Limb (tissue), 2 donors: ENCODE measurements at regions not wholly inside any gene's neighbourhood (a gene's known extent, or its start where the extent isn't known, plus 50 kb on each side); places are given as distances from the start of the nearest gene placed in this dataset.
"Not testable (repeated sequence)": the region's sequence is repeated elsewhere in the genome, so short reads cannot be mapped to it uniquely, and the experiment has no call there.

ENCODE experiments used
- DNase-seq, 2 donors: peaks; one replicate each; pipeline ENCODE4 v3.0.0-alpha.2; 2016; ENCODE audit errors: extremely low spot score in 2 of 2

DNA sequence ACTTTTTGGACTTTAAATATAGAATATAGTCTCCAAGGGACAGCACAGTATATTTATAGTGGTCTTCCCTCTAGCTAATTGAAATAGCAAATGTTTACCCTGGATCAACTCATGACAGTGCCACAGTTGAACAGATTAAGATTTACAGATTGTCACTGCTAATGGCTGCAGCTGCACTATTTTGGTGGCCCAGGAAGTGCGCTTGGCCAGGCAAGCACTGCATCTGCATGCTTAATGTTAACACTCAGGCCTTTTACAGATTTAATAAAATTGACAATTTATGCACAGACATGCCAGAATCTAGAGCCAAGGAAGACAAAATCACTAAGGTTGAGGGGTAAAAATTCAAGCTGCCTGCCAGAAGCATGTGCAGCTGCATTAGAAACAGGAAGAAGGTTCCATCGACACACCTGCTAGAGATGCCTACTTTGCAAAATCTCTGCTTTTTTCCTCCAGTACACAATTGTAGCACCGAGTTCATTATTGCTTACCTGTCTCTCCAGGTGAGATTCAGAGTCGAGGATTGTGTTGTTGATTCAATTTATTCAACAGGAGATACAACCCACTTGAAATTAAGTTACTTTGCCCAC, 1042.3 kb upstream of the NRXN1 start:
- no peak for DNase-seq

DNA sequence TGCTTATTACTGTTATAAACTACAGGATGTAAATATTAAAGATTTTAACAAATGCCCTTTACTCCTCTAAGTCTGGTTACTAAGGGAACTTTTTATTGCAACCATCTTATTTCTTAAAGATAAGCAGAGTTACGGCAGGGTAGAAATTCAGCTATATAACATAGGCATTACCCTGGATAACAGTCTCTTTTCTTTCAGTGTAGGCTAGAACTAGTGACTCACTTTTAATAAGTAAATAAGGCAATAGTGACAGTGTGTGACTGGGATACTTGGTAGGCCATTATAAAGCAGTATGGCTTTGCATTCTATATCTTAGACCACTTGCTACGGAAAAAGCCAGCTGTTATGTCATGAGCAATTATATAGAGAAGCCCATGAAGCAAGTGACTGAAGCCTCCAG, 1041.0 kb upstream of the NRXN1 start:
- DNase-seq, result no peak

- DNase-seq, result no peak
Observed at GRCh38 chr2:52070665-52071064, 1038.7 kb upstream of the NRXN1 start.

DNA sequence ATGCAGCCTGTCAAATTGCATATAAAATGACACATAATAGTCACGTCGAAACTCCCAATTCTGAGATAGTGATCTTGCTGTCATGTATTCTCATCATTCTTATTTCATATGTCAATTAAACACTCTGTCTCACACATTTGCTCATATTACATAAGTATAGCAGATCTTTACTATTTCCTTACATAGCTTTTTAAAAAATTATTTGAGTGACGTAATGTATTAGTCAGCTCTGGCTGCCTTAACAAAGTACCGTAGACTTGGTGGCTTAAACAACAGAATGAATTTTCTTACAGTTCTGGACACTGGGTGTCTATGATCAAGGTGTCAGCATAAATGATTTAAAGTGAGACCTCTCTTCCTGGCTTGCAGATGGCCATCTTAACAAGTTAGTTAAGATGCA, 1032.3 kb upstream of the NRXN1 start:
- DNase-seq, result no peak

DNA sequence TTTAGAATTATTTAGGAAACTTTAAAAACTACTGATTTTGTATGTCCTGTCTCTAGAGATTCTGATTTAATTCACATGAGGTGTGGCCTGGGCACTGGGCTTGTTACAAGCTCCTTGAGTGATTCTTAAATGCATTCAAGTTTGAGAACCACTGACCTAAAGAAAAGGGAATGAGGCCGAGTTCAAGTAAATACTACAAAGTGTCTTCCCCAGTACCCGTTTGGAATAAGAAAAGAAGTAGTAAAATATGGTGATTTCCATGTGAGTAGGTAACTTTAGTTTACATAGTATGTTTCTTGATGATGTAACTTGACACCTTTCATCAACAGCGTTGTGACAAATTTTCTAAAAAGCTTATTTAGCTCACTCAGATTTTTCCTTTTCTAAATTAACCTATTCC, 1022.9 kb upstream of the NRXN1 start:
- no peak for DNase-seq

DNA sequence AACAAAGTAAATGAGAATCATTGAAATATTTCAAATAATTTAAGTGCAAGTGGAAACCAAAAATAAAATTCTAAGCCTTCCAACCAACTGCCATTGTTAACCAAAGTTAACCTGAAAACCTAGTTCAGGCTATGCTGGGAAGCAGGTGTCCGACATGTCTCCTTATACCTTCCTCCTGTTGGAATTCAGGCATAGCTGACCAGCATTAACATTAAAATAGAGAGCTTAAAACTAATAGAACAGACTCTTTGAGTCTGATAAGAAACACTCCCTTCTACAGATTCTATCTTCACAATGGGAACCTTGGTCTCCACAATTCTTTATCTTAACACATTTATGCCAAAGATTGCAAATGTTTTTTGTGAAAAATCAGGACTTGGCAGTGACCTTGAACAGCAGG, 1004.9 kb upstream of the NRXN1 start:
- no peak for DNase-seq

- no peak for DNase-seq
Observed at GRCh38 chr2:52036024-52036423, 1004.1 kb upstream of the NRXN1 start.

- no peak for DNase-seq
Observed at GRCh38 chr2:52035391-52035790, 1003.5 kb upstream of the NRXN1 start.

DNA sequence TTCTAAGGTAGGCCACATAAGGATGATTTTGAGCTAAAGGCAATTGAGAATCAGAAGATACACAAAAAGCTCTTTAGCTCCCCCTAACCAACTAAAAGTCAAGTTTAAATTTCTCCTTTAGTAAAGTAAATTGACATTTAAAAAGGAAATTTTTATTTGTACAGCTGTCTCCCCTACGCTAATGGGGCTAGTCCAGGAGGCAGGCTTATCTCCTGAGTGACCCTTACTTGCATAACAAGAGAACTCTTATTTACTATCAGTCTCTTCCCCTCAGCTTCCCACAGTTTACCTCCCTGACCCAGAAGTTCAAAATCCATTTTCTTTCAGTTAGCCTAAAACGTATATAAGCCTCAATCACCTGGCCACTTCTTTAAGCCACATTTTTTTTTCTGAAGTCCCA, 1002.8 kb upstream of the NRXN1 start:
- no peak for DNase-seq

- no peak for DNase-seq
Observed at GRCh38 chr2:52022006-52022405, 990.1 kb upstream of the NRXN1 start.

DNA sequence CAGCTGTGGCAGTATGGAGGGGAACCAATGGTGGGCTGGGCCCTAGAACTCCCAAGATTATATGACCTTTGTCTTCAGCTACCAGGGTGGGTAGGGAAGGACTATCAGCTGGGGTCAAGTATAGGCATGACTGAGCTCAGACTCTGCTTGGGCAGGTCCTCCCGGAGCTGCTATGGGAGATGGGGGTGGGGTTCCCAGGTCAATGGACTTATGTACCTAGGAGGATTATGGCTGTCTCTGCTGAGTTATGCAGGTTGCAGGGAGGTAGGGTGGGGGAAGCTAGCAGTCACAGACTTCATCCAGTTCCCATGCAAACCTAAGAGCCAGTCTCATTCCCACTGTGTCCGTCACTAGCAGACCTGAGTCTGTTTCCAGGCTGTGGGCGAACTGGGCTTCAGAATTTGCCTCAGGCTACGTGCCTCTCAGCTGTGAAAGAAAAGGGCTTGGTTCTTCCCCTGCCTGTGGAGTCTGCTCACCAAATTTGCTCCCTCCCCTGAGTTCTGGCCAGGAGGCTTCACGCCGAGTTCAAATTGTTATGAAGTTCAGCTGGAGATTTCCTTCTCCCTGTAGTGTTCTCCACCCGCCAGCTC, 985.8 kb upstream of the NRXN1 start:
- DNase-seq, result no peak

DNA sequence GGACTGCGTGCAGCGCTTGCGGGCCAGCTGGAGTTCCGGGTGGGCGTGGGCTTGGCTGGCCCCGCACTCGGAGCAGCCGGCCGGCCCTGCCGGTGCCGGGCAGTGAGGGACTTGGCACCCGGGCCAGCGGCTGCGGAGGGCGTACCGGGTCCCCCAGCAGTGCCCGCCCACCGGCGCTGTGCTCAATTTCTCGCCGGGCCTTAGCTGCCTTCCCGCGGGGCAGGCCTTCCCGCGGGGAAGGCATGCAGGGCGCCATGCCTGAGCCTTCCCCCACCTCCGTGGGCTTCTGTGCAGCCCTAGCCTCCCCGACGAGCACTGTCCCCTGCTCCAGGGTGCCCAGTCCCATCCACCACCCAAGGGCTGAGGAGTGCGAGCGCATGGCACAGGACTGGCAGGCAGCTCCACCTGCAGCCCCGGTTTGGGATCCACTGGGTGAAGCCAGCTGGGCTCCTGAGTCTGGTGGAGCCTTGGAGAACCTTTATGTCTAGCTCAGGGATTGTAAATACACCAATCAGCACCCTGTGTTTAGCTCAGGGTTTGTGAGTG, 975.0 kb upstream of the NRXN1 start:
- DNase-seq, result not testable (repeated sequence)

DNA sequence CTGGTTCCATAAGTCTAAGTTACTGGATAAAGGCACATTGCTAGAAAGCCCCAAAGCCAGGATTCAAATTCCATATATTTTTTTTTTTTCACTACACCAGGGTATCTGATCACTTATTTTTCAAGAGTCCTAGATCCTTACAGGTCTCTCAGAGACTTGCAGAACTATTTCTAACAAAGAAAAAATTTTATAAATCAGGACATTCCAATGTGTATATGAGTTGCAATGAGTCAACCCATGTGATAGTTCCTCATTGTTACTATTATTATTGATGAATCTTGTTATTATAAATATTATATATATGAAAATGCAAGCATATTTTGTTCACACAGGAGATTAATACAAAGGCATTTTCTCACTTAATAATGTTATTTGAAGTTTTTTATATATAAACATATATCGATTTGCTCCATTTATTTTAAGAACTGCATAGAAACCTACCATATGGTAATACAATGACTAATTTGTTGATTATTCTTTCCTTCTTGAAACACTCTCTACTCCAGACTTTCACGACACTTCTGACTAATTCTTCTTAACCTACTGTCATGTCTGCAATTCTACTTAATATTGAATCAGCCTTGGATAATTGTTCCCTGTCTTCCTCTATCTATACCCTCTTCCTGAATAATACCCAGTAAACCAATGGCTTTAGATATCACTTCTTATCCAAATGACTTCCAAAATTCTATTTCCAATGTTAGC, 968.4 kb upstream of the NRXN1 start:
- DNase-seq, result no peak

DNA sequence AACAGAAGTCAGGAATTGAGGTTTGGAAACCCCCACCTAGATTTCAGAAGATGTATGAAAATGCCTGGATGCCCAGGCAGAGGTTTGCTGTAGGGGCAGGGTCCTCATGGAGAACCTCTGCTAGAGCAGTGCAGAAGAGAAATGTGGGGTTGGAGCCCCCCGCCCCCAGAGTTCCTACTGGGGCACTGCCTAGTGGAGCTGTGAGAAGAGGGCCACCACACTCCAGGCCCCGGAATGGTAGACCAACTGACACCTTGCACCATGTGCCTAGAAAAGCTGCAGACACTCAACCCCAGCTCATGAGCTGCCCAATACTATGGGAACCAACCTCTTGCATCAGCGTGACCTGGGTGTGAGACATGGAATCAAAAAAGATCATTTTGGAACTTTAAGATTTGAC, 967.0 kb upstream of the NRXN1 start:
- no peak for DNase-seq

- DNase-seq, result no peak
Observed at GRCh38 chr2:51997571-51997970, 965.6 kb upstream of the NRXN1 start.

GRCh38 chr2:51995293-51995692, 963.4 kb upstream of the NRXN1 start:
- no peak for DNase-seq

DNA sequence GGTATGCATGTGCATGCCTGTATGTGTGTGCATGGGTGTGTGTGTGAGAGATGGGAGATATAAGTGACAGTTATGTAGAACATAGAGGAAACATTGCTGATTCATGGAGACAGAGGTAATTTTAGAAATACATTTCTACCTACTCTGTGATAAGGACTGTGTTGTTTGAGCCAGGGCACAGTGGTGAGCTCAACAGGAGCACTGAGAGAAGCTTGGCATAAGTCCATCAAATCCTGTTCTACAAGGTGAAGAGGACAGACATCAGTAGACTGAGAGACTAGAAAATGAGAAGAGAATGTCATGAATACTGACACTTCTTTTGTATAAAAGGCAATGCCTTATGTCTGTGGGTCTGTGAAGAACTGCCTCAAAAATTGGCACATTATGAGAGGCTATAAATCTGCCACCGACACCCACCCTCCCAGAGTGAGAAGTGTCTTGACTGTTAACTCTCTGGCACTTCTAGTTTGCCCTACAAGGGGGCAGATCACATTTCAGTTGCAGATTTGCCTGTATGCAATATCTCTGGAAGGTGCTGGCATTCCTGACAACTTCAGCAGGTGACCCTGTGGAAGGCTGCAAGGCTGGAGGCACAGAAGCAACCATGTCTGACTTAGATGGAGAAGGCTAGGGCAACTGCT, 962.3 kb upstream of the NRXN1 start:
- DNase-seq, result no peak

- no peak for DNase-seq
Observed at GRCh38 chr2:51990684-51991083, 958.8 kb upstream of the NRXN1 start.

GRCh38 chr2:51986101-51986500, 954.2 kb upstream of the NRXN1 start:
- no peak for DNase-seq

DNA sequence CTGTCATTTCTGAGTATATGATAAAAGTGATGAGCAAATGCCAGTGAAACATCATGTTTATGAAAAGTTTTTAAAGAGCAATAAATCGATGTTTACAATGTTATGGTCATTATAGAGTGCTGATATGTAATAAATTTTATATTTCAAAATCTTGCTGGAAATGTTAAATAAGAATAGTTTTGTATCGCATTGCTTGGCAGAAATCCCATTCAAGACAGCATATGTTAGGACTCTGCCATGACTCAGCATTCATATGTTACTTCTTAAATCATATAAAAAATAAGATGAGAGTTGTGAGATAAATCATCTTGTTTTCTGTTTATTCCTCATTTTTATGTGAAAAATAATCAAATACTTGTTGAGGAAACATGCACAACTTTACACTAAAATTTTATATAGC, 949.9 kb upstream of the NRXN1 start:
- no peak for DNase-seq

DNA sequence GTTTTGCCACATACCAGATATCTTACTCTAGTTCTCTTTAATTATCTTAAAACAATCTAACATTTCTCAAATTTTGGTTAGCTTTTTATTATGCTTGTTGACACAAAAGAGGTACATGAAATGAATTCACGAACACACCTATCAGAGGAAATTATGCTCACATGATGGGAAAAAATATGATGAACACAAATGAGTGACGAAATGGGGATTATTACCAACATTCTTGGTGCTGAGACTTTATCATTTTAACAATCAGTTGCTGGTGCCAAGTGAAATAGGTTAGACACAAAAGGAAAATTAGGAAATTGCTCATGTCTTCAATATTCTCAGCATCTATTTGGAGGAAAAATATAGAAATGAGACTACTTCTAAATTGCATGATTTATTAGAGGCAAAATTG, 944.7 kb upstream of the NRXN1 start:
- no peak for DNase-seq

GRCh38 chr2:51971136-51971535, 939.2 kb upstream of the NRXN1 start:
- DNase-seq, result no peak
